ENCODE measurements at regions not wholly inside any gene's neighbourhood (a gene's known extent, or its start where the extent isn't known, plus 50 kb on each side); places are given as distances from the start of the nearest gene placed in this dataset.

DNA sequence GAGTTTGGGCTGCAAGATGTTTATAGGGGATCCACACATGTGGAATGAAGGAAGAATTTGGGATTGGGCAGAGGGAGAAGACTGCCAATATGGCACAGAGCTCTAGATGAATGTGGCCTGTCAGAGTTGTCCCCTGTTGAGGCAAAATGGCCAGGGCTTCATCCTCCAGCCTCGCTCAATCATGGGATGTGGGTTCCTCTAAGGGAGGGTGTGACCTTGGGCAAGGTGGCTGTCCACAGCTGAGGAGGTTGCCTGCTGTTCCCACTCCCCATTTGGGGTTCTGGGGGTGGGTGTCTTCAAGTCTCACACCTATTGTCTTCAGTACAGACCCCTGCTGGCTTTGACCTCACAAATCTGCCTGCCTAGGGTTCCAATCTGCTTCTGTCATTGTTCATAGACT lies 121.6 kb upstream of the FAM204A start (continued):
- TF ChIP-seq CREM (CRISPR knock-in tag; IDR thresholded peaks at IDR 0.05), result no peak
- TF ChIP-seq ZNF138 (CRISPR knock-in tag; conservative IDR thresholded peaks at IDR 0.05), result no peak
- TF ChIP-seq, protein P1, sequence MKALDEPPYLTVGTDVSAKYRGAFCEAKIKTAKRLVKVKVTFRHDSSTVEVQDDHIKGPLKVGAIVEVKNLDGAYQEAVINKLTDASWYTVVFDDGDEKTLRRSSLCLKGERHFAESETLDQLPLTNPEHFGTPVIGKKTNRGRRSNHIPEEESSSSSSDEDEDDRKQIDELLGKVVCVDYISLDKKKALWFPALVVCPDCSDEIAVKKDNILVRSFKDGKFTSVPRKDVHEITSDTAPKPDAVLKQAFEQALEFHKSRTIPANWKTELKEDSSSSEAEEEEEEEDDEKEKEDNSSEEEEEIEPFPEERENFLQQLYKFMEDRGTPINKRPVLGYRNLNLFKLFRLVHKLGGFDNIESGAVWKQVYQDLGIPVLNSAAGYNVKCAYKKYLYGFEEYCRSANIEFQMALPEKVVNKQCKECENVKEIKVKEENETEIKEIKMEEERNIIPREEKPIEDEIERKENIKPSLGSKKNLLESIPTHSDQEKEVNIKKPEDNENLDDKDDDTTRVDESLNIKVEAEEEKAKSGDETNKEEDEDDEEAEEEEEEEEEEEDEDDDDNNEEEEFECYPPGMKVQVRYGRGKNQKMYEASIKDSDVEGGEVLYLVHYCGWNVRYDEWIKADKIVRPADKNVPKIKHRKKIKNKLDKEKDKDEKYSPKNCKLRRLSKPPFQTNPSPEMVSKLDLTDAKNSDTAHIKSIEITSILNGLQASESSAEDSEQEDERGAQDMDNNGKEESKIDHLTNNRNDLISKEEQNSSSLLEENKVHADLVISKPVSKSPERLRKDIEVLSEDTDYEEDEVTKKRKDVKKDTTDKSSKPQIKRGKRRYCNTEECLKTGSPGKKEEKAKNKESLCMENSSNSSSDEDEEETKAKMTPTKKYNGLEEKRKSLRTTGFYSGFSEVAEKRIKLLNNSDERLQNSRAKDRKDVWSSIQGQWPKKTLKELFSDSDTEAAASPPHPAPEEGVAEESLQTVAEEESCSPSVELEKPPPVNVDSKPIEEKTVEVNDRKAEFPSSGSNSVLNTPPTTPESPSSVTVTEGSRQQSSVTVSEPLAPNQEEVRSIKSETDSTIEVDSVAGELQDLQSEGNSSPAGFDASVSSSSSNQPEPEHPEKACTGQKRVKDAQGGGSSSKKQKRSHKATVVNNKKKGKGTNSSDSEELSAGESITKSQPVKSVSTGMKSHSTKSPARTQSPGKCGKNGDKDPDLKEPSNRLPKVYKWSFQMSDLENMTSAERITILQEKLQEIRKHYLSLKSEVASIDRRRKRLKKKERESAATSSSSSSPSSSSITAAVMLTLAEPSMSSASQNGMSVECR (CRISPR knock-in tag; IDR thresholded peaks at IDR 0.05; ENCODE audit: borderline replicate concordance), result no peak

DNA sequence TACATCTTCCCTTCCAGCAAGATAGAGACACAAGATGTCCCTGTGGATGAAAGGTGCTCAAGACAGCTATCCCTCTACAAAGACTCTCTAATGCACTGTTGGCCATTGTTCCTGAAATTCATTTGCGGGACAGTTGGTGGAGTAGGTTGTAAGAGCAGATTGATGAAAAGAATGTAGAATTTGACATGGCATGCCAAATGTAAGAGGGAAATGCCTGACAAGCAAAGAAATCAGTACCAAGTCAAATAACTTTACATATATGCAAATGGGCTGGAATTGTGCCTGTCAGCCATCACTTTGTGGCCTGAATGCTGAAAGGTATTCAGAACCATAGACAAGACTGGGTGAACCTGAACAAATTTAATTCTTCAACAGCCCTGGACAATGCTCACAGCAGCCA lies 120.3 kb upstream of the FAM204A start:
- ATAC-seq, result no peak
- no peak for TF ChIP-seq NR1H2 (CRISPR knock-in tag; IDR thresholded peaks at IDR 0.05)
- TF ChIP-seq FOXJ3 (CRISPR knock-in tag; IDR thresholded peaks at IDR 0.05; ENCODE audit: borderline replicate concordance), result no peak
- no peak for TF ChIP-seq GRHL2 (CRISPR knock-in tag; IDR thresholded peaks at IDR 0.05; ENCODE audit: insufficient replicate concordance, severe bottlenecking)
- no peak for TF ChIP-seq FOXP1 (CRISPR knock-in tag; IDR thresholded peaks at IDR 0.05; ENCODE audit: borderline replicate concordance)
- no peak for TF ChIP-seq CBFB (CRISPR knock-in tag; IDR thresholded peaks at IDR 0.05; ENCODE audit: low read depth)
- no peak for TF ChIP-seq IRF2 (CRISPR knock-in tag; IDR thresholded peaks at IDR 0.05; ENCODE audit: borderline replicate concordance, low read depth)
- TF ChIP-seq, protein P2, sequence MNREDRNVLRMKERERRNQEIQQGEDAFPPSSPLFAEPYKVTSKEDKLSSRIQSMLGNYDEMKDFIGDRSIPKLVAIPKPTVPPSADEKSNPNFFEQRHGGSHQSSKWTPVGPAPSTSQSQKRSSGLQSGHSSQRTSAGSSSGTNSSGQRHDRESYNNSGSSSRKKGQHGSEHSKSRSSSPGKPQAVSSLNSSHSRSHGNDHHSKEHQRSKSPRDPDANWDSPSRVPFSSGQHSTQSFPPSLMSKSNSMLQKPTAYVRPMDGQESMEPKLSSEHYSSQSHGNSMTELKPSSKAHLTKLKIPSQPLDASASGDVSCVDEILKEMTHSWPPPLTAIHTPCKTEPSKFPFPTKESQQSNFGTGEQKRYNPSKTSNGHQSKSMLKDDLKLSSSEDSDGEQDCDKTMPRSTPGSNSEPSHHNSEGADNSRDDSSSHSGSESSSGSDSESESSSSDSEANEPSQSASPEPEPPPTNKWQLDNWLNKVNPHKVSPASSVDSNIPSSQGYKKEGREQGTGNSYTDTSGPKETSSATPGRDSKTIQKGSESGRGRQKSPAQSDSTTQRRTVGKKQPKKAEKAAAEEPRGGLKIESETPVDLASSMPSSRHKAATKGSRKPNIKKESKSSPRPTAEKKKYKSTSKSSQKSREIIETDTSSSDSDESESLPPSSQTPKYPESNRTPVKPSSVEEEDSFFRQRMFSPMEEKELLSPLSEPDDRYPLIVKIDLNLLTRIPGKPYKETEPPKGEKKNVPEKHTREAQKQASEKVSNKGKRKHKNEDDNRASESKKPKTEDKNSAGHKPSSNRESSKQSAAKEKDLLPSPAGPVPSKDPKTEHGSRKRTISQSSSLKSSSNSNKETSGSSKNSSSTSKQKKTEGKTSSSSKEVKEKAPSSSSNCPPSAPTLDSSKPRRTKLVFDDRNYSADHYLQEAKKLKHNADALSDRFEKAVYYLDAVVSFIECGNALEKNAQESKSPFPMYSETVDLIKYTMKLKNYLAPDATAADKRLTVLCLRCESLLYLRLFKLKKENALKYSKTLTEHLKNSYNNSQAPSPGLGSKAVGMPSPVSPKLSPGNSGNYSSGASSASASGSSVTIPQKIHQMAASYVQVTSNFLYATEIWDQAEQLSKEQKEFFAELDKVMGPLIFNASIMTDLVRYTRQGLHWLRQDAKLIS (CRISPR knock-in tag; IDR thresholded peaks at IDR 0.05; ENCODE audit: borderline replicate concordance), result no peak
- no peak for TF ChIP-seq TCF7 (CRISPR knock-in tag; IDR thresholded peaks at IDR 0.05; ENCODE audit: low read depth)
- TF ChIP-seq ZSCAN18 (CRISPR knock-in tag; IDR thresholded peaks at IDR 0.05), result no peak
- TF ChIP-seq ZNF121 (CRISPR knock-in tag; IDR thresholded peaks at IDR 0.05), result no peak
- H3K27ac Mint-ChIP-seq, result no peak overlapping the region
- no peaks in the 10 kb centered on the region for H3K9me3 Mint-ChIP-seq
- DNase-seq (ENCODE audit: low spot score), result no peak
- ChIA-PET POLR2A (no interaction called here), CTCF (interaction anchor here (1.3 to 1.5 kb wide), 2 partner anchors 82 to 102 kb away, joined by 3 to 4 read pairs; no protein-coding TSS in a partner anchor)
- no peak overlapping the region for H3K4me3 Mint-ChIP-seq
- H3K36me3 Mint-ChIP-seq, result no peaks in the 10 kb centered on the region
- peaks cover 6% of the 10 kb centered on the region; the same call in 1 of the 2 replicates for H3K27me3 Mint-ChIP-seq (ENCODE audit: low read depth)
- H3K4me1 Mint-ChIP-seq, result 0 out of 2 replicates have a peak, but pooled peaks cover 8% of the 10 kb centered on the region

DNA sequence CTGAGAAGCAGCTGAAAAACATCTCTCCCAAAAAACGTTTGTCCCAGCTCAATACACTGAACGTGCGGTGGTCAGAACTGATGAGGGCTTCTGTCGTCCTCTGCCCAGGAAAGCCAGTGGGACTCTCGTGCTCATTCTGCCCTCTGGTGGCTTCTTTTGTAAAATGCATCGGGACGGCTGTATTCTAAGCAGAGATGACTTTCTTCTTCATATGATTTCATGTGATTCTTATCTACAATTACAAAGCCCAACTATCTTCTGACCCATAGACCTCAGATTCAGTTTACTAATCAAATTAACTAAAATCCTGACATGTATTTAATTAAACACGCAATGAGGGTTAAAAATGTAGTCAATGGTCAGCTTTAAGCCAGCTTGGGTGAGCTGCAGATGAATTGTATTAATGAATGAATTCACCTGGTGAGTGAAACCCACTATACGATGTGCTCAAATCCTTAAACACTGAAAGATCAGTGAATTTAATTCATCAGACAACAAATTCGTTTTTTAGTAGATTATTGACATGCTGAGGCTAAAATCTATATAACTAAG lies 117.6 kb upstream of the FAM204A start:
- peaks cover 6% of the 10 kb centered on the region; the same call in 1 of the 2 replicates for H3K27me3 Mint-ChIP-seq (ENCODE audit: low read depth)
- H3K4me3 Mint-ChIP-seq, result no peak overlapping the region
- DNase-seq (ENCODE audit: low spot score) (peak; percentile 69), ATAC-seq (peak; percentile 98)
- H3K36me3 Mint-ChIP-seq, result no peaks in the 10 kb centered on the region
- H3K27ac Mint-ChIP-seq, result no peak overlapping the region
- no peaks in the 10 kb centered on the region for H3K9me3 Mint-ChIP-seq
- TF ChIP-seq NFE2L1 (CRISPR knock-in tag; IDR thresholded peaks at IDR 0.05) (no peak), CDX4 (CRISPR knock-in tag; IDR thresholded peaks at IDR 0.05; ENCODE audit: borderline replicate concordance) (no peak), NR3C1 (CRISPR knock-in tag; conservative IDR thresholded peaks at IDR 0.05; ENCODE audit: low read depth) (no peak), TEAD1 (CRISPR knock-in tag; IDR thresholded peaks at IDR 0.05) (no peak), CTCF (IDR thresholded peaks at IDR 0.05) (peak; percentile 50), GTF2I (CRISPR knock-in tag; conservative IDR thresholded peaks at IDR 0.05) (no peak)
- 0 out of 2 replicates have a peak, but pooled peaks cover 2% of the 10 kb centered on the region for H3K4me1 Mint-ChIP-seq
- POLR2A ChIA-PET, result no interaction called here
- CTCF ChIA-PET, result interaction anchor here (0.5 to 2.5 kb wide), 37 partner anchors 9 to 1010 kb away, joined by 3 to 23 read pairs (median 4); partner anchors contain the start of gene FAM204A
